Spleen (tissue), 11 donors: ENCODE measurements at regions not wholly inside any gene's neighbourhood (a gene's known extent, or its start where the extent isn't known, plus 50 kb on each side); places are given as distances from the start of the nearest gene placed in this dataset.

Experiments
- DNase-seq: peaks from one replicate; pipeline ENCODE4 v3.0.0-alpha.2; 2020
- H3K27ac ChIP-seq, 8 donors: fragments of 200-600 bp; sonication (generic) in 7 of 8; 1 replicate in 4 of 8; 2 replicates in 4 of 8; pipeline versions ENCODE4 v1.5.0 to v1.8.0; 2016 to 2021; ENCODE audit warnings: inconsistent platforms in 4 of 8, mild to moderate bottlenecking in 4 of 8, moderate library complexity in 1 of 8
- H3K27me3 ChIP-seq, 7 donors: fragments of 200-600 bp; sonication (generic) in 6 of 7; replicated peaks in 1 of 7; 1 replicate in 4 of 7; 2 replicates in 3 of 7; pipeline versions ENCODE4 v1.5.0 to v1.8.0; 2016 to 2021; ENCODE audit warnings: inconsistent platforms in 3 of 7, mild to moderate bottlenecking in 1 of 7
- H3K36me3 ChIP-seq, 6 donors: fragments of 200-600 bp; sonication (generic) in 5 of 6; 1 replicate in 4 of 6; 2 replicates in 2 of 6; pipeline versions ENCODE4 v1.5.0 to v1.8.0; 2016 to 2021; ENCODE audit warnings: inconsistent platforms in 2 of 6
- H3K4me1 ChIP-seq, 6 donors: fragments of 200-600 bp; sonication (generic) in 5 of 6; 1 replicate in 3 of 6; 2 replicates in 3 of 6; pipeline versions ENCODE4 v1.5.0 to v1.8.0; 2016 to 2021; ENCODE audit warnings: inconsistent platforms in 3 of 6
- H3K4me3 ChIP-seq, 8 donors: fragments of 200-600 bp; sonication (generic) in 7 of 8; 1 replicate in 4 of 8; 2 replicates in 4 of 8; pipeline versions ENCODE4 v1.5.0 to v1.8.0; 2016 to 2021; ENCODE audit warnings: inconsistent platforms in 4 of 8, mild to moderate bottlenecking in 4 of 8, moderate library complexity in 2 of 8
- H3K9me3 ChIP-seq, 8 donors: fragments of 200-600 bp; sonication (generic) in 7 of 8; 1 replicate in 4 of 8; 2 replicates in 4 of 8; pipeline versions ENCODE4 v1.5.0 to v1.8.0; 2016 to 2021; ENCODE audit warnings: inconsistent platforms in 4 of 8
- POLR2A ChIP-seq, 3 donors: fragments of 450-650 bp; IDR thresholded peaks; one replicate each; pipeline ENCODE4 v1.5.1; 2017; ENCODE audit warnings: antibody characterized with exemption in 3 of 3, mild to moderate bottlenecking in 1 of 3
- POLR2AphosphoS5 ChIP-seq, 3 donors: sonication (generic); formaldehyde crosslinking; IDR thresholded peaks; one replicate each; pipeline ENCODE4 v1.5.1; 2017; ENCODE audit warnings: antibody characterized with exemption in 3 of 3
- WGBS, 5 donors: extraction: QIAGEN DNeasy Blood & Tissue Kit in 3 of 5; methylation state at CpG; one replicate each; pipeline versions ENCODE4 v1.1.5 to v1.1.7; 2013 to 2018; 5-methylcytosine and 5-hydroxymethylcytosine counted together
- intact Hi-C: fragments of 100-400 bp; cut with DNase I; formaldehyde crosslinking; loops from one replicate; pipeline ENCODE4 v1.15.0; 2023; ENCODE audit warnings: low total_unique reads
- TF ChIP-seq, protein P1 (sequence below), 11 experiments: fragments of 200-600 bp in 7 of 11; fragments of 450-650 bp in 4 of 11; sonication (generic) in 4 of 11; IDR thresholded peaks in 8 of 11; conservative IDR thresholded peaks in 3 of 11; 1 replicate in 7 of 11; 2 replicates in 4 of 11; pipeline versions ENCODE4 v1.4.0 to v1.8.0; 2016 to 2021; ENCODE audit warnings: antibody characterized with exemption in 11 of 11, inconsistent platforms in 4 of 11, mild to moderate bottlenecking in 1 of 11
- donor health status: healthy with polysubstance abuse.
- donor health status: DM: no; HTN: no; CAD: no; lungs with moderate emphysema.
- donor health status: DM: no; HTN: no; CAD: no.
- donor health status: Bipolar disorder and iron deficiency.
- donor health status: healthy.
- donor health status: DM: no; HTN: no; CAD: no.
- donor health status: DM: yes; HTN: yes; CAD: no.

DNA sequence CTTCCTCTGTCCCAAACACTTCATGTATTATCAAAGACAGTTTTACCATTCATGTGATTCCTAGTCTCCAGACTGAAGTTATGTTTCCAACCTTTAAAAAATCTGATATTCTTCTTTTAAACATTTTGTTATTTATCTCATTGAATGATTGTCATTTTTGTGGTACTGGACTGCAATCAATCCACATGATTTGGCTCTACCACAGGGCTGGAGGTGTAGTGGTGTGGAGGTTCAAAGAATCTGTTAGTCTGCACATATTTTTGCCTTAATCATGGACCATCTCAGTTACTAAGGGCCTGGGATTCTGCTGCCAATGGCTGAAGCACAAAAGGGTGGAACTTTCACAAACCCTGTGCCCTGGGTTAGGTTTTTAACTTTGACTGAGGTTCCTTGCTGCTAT, 164.1 kb upstream of the JAG1 start:
- intact Hi-C loops, result no loop called here
- peaks cover 3 to 27% (median 22%) of the 10 kb centered on the region in 8 donors for H3K9me3 ChIP-seq

DNA sequence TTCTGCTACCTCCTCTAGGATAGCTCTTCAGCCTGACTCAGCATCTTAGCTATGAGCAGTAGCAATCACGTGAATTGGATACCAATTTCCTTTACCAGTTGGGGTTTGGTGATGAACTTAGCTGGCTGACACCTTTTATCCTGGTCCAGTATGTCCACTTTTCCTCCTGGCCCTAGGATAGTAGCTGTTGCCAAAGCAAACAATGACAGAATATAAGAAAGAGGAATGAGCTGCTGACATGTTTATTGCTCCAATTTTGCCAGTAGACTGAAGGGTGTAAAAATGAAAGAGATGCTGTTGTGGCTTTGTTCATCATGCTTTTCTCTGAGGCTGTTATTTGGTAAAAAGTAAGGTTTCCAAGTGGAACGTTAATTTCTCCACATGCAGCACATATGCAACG, 168.3 kb upstream of the JAG1 start:
- H3K27ac ChIP-seq, result no peak overlapping the region
- TF ChIP-seq, protein P1, sequence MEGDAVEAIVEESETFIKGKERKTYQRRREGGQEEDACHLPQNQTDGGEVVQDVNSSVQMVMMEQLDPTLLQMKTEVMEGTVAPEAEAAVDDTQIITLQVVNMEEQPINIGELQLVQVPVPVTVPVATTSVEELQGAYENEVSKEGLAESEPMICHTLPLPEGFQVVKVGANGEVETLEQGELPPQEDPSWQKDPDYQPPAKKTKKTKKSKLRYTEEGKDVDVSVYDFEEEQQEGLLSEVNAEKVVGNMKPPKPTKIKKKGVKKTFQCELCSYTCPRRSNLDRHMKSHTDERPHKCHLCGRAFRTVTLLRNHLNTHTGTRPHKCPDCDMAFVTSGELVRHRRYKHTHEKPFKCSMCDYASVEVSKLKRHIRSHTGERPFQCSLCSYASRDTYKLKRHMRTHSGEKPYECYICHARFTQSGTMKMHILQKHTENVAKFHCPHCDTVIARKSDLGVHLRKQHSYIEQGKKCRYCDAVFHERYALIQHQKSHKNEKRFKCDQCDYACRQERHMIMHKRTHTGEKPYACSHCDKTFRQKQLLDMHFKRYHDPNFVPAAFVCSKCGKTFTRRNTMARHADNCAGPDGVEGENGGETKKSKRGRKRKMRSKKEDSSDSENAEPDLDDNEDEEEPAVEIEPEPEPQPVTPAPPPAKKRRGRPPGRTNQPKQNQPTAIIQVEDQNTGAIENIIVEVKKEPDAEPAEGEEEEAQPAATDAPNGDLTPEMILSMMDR (IDR thresholded peaks at IDR 0.05 in 8 of 11, conservative IDR thresholded peaks at IDR 0.05 in 3 of 11), result no peak
- TF ChIP-seq POLR2AphosphoS5 (IDR thresholded peaks at IDR 0.05), result no peak
- TF ChIP-seq POLR2A (IDR thresholded peaks at IDR 0.05), result no peak
- no peaks in the 10 kb centered on the region for H3K27me3 ChIP-seq
- H3K9me3 ChIP-seq, result peaks cover 3 to 29% (median 22%) of the 10 kb centered on the region in 8 donors
- intact Hi-C loops, result no loop called here
- no peak overlapping the region for H3K4me3 ChIP-seq
- 78 to 96% (median 89%) methylated on average over 3 of the region's 3 CpGs for WGBS, 5 donors
- DNase-seq, result no peak
- no peaks in the 10 kb centered on the region for H3K4me1 ChIP-seq
- no peaks in the 10 kb centered on the region for H3K36me3 ChIP-seq

More for the DNA sequence above, 164.1 kb upstream of the JAG1 start:
- TF ChIP-seq, protein P1 (IDR thresholded peaks at IDR 0.05 in 8 of 11, conservative IDR thresholded peaks at IDR 0.05 in 3 of 11), result no peak
- TF ChIP-seq POLR2AphosphoS5 (IDR thresholded peaks at IDR 0.05), result no peak
- TF ChIP-seq POLR2A (IDR thresholded peaks at IDR 0.05), result no peak
- Histone ChIP-seq H3K27ac (no peak overlapping the region), H3K4me3 (no peak overlapping the region), H3K27me3 (no peaks in the 10 kb centered on the region), H3K4me1 (no peaks in the 10 kb centered on the region), H3K36me3 (no peaks in the 10 kb centered on the region)
- DNase-seq, result no peak

DNA sequence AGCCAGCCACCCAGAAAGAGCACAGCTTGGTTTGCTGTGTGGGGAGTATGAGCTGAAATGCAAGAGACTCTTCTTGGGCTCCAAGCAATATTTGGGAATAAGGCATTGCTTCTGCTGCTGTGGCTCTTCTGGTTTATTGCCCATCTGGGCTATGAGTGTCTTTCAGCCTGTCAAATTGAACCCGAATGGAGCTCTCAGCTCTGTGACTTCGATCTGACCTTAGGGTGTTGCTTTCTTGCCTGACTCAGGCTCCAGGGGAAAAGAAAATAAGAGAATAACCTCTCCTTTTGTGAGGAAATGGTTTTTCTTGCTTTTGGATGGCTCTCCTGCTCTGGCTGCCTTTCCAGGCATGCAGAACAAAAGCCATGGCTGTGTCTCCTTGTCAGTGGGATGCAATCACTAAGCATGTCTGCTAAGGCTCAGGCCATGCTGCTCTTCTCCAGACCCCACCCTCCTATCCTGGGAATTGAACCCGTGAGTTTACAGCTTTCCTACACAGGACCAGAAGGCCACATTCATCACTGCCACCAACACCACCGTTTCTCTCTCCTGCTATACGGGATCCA, 169.4 kb upstream of the JAG1 start:
- DNase-seq, result no peak

DNA sequence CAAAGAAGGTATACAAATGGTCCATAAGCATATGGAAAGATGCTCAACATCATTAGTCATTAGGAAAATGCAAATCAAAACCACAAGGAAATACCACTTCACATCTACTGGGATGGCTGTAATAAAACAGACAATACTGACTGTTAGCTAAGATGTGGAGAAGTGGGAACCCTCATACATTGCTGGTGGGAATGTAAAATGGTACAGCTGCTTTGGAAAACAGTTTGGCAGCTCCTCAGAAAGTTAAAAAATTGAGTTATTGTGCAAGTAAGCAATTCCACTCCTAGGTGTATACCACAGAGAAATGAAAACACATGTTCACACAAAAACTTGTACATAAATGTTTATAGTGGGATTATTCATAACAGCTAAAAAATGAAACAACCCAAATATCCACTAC, 173.0 kb upstream of the JAG1 start:
- peaks cover 0 to 14% (median 9%) of the 10 kb centered on the region in 8 donors for H3K9me3 ChIP-seq
- no peaks in the 10 kb centered on the region for H3K4me1 ChIP-seq
- H3K36me3 ChIP-seq, result no peaks in the 10 kb centered on the region
- H3K4me3 ChIP-seq, result no peak overlapping the region
- no peak for TF ChIP-seq POLR2AphosphoS5 (IDR thresholded peaks at IDR 0.05)
- TF ChIP-seq, protein P1 (IDR thresholded peaks at IDR 0.05 in 8 of 11, conservative IDR thresholded peaks at IDR 0.05 in 3 of 11), result no peak
- TF ChIP-seq POLR2A (IDR thresholded peaks at IDR 0.05), result no peak
- DNase-seq, result no peak
- H3K27ac ChIP-seq, result no peak overlapping the region
- intact Hi-C loops, result no loop called here
- H3K27me3 ChIP-seq, result no peaks in the 10 kb centered on the region

More for the DNA sequence above, 169.4 kb upstream of the JAG1 start:
- TF ChIP-seq POLR2AphosphoS5 (IDR thresholded peaks at IDR 0.05) (no peak), POLR2A (IDR thresholded peaks at IDR 0.05) (no peak)
- TF ChIP-seq, protein P1 (IDR thresholded peaks at IDR 0.05 in 8 of 11, conservative IDR thresholded peaks at IDR 0.05 in 3 of 11), result no peak
- no peak overlapping the region for H3K27ac ChIP-seq
- H3K27me3 ChIP-seq, result no peaks in the 10 kb centered on the region
- WGBS, 5 donors, result 73 to 86% (median 78%) methylated on average over 5 of the region's 5 CpGs
- no peaks in the 10 kb centered on the region for H3K36me3 ChIP-seq
- H3K4me1 ChIP-seq, result no peaks in the 10 kb centered on the region
- H3K9me3 ChIP-seq, result peaks cover 3 to 29% (median 22%) of the 10 kb centered on the region in 8 donors
- intact Hi-C loops, result no loop called here
- no peak overlapping the region for H3K4me3 ChIP-seq
